GM12878 (cell line): ENCODE measurements at regions not wholly inside any gene's neighbourhood (a gene's known extent, or its start where the extent isn't known, plus 50 kb on each side); places are given as distances from the start of the nearest gene placed in this dataset.

Experiments used
- HCFC1 ChIP-seq: fragments of 150-350 bp; IDR thresholded peaks from 2 replicates; pipeline ENCODE4 v1.6.1; 2014; ENCODE audit warnings: low read length
- KAT2A ChIP-seq: conservative IDR thresholded peaks from 2 replicates; pipeline ENCODE4 v1.6.1; 2011; ENCODE audit warnings: low read depth, low read length; ENCODE audit not compliant: control insufficient read depth
- TF ChIP-seq, protein P1 (sequence below), 3 experiments: IDR thresholded peaks in 2 of 3; conservative IDR thresholded peaks in 1 of 3; 2 replicates each; pipeline ENCODE4 v1.5.1; 2011; ENCODE audit warnings: low read depth in 3 of 3, low read length in 3 of 3, mild to moderate bottlenecking in 3 of 3, control low read depth in 2 of 3, moderate library complexity in 2 of 3, inconsistent platforms in 1 of 3, mixed read lengths in 1 of 3; ENCODE audit not compliant: control insufficient read depth in 2 of 3, insufficient read depth in 1 of 3; ENCODE audit errors: extremely low read depth in 1 of 3

GRCh38 chr1:222084996-222085395, 343.1 kb upstream of the DUSP10 start:
- TF ChIP-seq, protein P1, sequence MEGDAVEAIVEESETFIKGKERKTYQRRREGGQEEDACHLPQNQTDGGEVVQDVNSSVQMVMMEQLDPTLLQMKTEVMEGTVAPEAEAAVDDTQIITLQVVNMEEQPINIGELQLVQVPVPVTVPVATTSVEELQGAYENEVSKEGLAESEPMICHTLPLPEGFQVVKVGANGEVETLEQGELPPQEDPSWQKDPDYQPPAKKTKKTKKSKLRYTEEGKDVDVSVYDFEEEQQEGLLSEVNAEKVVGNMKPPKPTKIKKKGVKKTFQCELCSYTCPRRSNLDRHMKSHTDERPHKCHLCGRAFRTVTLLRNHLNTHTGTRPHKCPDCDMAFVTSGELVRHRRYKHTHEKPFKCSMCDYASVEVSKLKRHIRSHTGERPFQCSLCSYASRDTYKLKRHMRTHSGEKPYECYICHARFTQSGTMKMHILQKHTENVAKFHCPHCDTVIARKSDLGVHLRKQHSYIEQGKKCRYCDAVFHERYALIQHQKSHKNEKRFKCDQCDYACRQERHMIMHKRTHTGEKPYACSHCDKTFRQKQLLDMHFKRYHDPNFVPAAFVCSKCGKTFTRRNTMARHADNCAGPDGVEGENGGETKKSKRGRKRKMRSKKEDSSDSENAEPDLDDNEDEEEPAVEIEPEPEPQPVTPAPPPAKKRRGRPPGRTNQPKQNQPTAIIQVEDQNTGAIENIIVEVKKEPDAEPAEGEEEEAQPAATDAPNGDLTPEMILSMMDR (IDR thresholded peaks at IDR 0.05 in 2 of 3, conservative IDR thresholded peaks at IDR 0.05 in 1 of 3; ENCODE audit: control insufficient read depth in 2 of 3, extremely low read depth in 1 of 3, insufficient read depth in 1 of 3, low read depth in 3 of 3, low read length in 3 of 3): no peak
- TF ChIP-seq HCFC1 (no peak), KAT2A (no peak)
